ENCODE measurements at regions not wholly inside any gene's neighbourhood (a gene's known extent, or its start where the extent isn't known, plus 50 kb on each side); places are given as distances from the start of the nearest gene placed in this dataset.
"Not testable (repeated sequence)": the region's sequence is repeated elsewhere in the genome, so short reads cannot be mapped to it uniquely, and the experiment has no call there.

- DNase-seq, result peak; percentile 65
Measured at GRCh38 chr18:58805467-58806187, 59.0 kb upstream of the ZNF532 start.

GRCh38 chr18:58806826-58807714 lies 57.6 kb upstream of the ZNF532 start:
- DNase-seq, result no peak

GRCh38 chr18:58807766-58808165 lies 56.9 kb upstream of the ZNF532 start:
- no peak for DNase-seq

GRCh38 chr18:58808349-58808748 lies 56.3 kb upstream of the ZNF532 start:
- no peak for DNase-seq

- DNase-seq, result not testable (repeated sequence)
Measured at GRCh38 chr18:58811859-58812258, 52.8 kb upstream of the ZNF532 start.

- peak; percentile 19 for DNase-seq
Measured at GRCh38 chr18:58813105-58813504, 51.6 kb upstream of the ZNF532 start.

GRCh38 chr18:58813561-58814225 lies 51.0 kb upstream of the ZNF532 start:
- DNase-seq, result no peak

GRCh38 chr18:58814317-58814716 lies 50.4 kb upstream of the ZNF532 start:
- DNase-seq, result no peak
